ENCODE measurements at regions not wholly inside any gene's neighbourhood (a gene's known extent, or its start where the extent isn't known, plus 50 kb on each side); places are given as distances from the start of the nearest gene placed in this dataset.

DNA sequence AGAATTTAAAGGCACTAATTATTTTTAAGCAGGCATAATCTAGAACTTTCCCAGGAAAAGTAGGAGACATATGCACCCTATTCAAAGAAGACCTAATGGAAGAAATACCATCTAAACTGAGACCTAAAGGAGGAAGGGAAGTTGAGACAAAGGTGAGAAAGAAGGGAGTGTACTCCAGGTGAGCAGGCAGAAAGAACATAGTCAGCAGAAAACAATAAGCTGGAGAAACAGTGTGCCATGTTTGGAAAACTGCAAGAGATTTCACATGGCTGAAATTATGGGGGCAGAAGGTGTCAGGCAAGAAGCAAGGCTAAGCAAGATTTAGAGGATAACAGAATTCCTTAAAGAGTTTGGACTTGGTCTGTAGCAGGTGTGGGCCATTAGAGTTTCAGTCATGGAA is 167.0 kb upstream of the USP25 start:
- no peaks in the 10 kb centered on the region for H3K27me3 Mint-ChIP-seq (ENCODE audit: low read depth in 3 of 3)
- Histone ChIP-seq H3K9ac (ENCODE audit: insufficient read depth, low read length, poor library complexity, severe bottlenecking) (no peak overlapping the region), H3K9me3 (replicated peaks in 1 of 2; ENCODE audit: control insufficient read depth in 1 of 2, insufficient read depth in 1 of 2, low read length in 2 of 2) (peaks cover 0 to under 1% of the 10 kb centered on the region in 2 donors), H3K79me2 (ENCODE audit: insufficient read depth, low read length) (no peaks in the 10 kb centered on the region), H3K4me3 (replicated peaks in 1 of 3; ENCODE audit: low read depth in 2 of 3, low read length in 3 of 3) (no peak overlapping the region), H4K20me1 (ENCODE audit: insufficient read depth, low read length) (no peaks in the 10 kb centered on the region), H3K36me3 (replicated peaks in 1 of 2; ENCODE audit: control insufficient read depth in 1 of 2, insufficient read depth in 2 of 2, low read length in 2 of 2) (no peaks in the 10 kb centered on the region), H3K27ac (ENCODE audit: low read depth in 1 of 2, low read length in 2 of 2) (no peak overlapping the region), H3K27me3 (ENCODE audit: control insufficient read depth in 2 of 2, insufficient read depth in 2 of 2, low read length in 2 of 2) (no peaks in the 10 kb centered on the region), H2AFZ (ENCODE audit: insufficient read depth, low read depth, low read length, poor library complexity, severe bottlenecking) (no peak overlapping the region), H3K4me2 (replicated peaks; ENCODE audit: extremely low read depth, low read length, poor library complexity, severe bottlenecking) (no peak overlapping the region), H3K4me1 (ENCODE audit: control insufficient read depth in 1 of 2, insufficient read depth in 2 of 2, low read length in 2 of 2) (no peaks in the 10 kb centered on the region)
- peaks cover 0 to 6% (median 2%) of the 10 kb centered on the region in 7 donors for H3K9me3 Mint-ChIP-seq
- intact Hi-C loops (cut with micrococcal nuclease) = no loop called here
- H3K4me1 Mint-ChIP-seq = peaks cover 2% of the 10 kb centered on the region
- H3K36me3 Mint-ChIP-seq = no peaks in the 10 kb centered on the region
- DNase-seq = no peak
- TF ChIP-seq, protein P1, sequence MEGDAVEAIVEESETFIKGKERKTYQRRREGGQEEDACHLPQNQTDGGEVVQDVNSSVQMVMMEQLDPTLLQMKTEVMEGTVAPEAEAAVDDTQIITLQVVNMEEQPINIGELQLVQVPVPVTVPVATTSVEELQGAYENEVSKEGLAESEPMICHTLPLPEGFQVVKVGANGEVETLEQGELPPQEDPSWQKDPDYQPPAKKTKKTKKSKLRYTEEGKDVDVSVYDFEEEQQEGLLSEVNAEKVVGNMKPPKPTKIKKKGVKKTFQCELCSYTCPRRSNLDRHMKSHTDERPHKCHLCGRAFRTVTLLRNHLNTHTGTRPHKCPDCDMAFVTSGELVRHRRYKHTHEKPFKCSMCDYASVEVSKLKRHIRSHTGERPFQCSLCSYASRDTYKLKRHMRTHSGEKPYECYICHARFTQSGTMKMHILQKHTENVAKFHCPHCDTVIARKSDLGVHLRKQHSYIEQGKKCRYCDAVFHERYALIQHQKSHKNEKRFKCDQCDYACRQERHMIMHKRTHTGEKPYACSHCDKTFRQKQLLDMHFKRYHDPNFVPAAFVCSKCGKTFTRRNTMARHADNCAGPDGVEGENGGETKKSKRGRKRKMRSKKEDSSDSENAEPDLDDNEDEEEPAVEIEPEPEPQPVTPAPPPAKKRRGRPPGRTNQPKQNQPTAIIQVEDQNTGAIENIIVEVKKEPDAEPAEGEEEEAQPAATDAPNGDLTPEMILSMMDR (IDR thresholded peaks at IDR 0.05) = no peak
- no peak overlapping the region for H3K27ac Mint-ChIP-seq
- no peak overlapping the region for H3K4me3 Mint-ChIP-seq

DNA sequence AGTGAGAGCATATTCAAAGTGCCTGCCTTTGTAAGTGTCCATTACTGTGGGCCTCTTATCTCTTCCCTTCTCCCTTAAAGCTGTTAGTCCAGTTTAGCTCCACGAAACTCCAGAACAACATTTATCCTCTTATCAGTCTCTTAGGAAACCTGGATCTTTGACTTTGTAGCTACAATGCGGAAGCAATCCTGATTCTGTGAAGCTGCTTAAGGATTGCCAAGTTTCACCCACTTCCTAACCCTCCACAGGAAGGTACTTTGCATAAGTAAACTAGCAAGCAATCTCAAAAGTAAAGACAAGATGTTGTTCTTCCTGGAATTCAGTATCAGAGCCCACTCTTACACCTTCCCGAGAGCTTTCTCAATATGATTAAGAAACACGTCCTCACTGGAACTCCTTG is 164.9 kb upstream of the USP25 start:
- no peaks in the 10 kb centered on the region for H4K20me1 ChIP-seq (ENCODE audit: insufficient read depth, low read length)
- Mint-ChIP-seq H3K27ac (no peak overlapping the region), H3K4me3 (no peak overlapping the region), H3K27me3 (ENCODE audit: low read depth in 3 of 3) (peaks cover 0 to 1% (median 0%) of the 10 kb centered on the region in 3 donors), H3K9me3 (peaks cover 4 to 16% (median 11%) of the 10 kb centered on the region in 7 donors), H3K36me3 (no peaks in the 10 kb centered on the region), H3K4me1 (peaks cover 5% of the 10 kb centered on the region)
- H3K4me2 ChIP-seq (replicated peaks; ENCODE audit: extremely low read depth, low read length, poor library complexity, severe bottlenecking) = no peak overlapping the region
- H3K9ac ChIP-seq (ENCODE audit: insufficient read depth, low read length, poor library complexity, severe bottlenecking) = no peak overlapping the region
- no peak for DNase-seq
- intact Hi-C loops (cut with micrococcal nuclease) = no loop called here
- H3K4me1 ChIP-seq (ENCODE audit: control insufficient read depth in 1 of 2, insufficient read depth in 2 of 2, low read length in 2 of 2) = no peaks in the 10 kb centered on the region
- TF ChIP-seq, protein P1 (IDR thresholded peaks at IDR 0.05) = no peak
- H3K27me3 ChIP-seq (ENCODE audit: control insufficient read depth in 2 of 2, insufficient read depth in 2 of 2, low read length in 2 of 2) = no peaks in the 10 kb centered on the region
- H3K4me3 ChIP-seq (replicated peaks in 1 of 3; ENCODE audit: low read depth in 2 of 3, low read length in 3 of 3) = no peak overlapping the region
- H3K36me3 ChIP-seq (replicated peaks in 1 of 2; ENCODE audit: control insufficient read depth in 1 of 2, insufficient read depth in 2 of 2, low read length in 2 of 2) = no peaks in the 10 kb centered on the region
- no peak overlapping the region for H2AFZ ChIP-seq (ENCODE audit: insufficient read depth, low read depth, low read length, poor library complexity, severe bottlenecking)
- no peak overlapping the region for H3K27ac ChIP-seq (ENCODE audit: low read depth in 1 of 2, low read length in 2 of 2)
- no peaks in the 10 kb centered on the region for H3K79me2 ChIP-seq (ENCODE audit: insufficient read depth, low read length)
- peaks cover 0 to 7% of the 10 kb centered on the region in 2 donors for H3K9me3 ChIP-seq (replicated peaks in 1 of 2; ENCODE audit: control insufficient read depth in 1 of 2, insufficient read depth in 1 of 2, low read length in 2 of 2)
- WGBS (ENCODE audit: insufficient coverage) = no CpG with 5 or more reads among the region's 4 CpGs

Measured in CD14-positive monocyte (primary cell).